Activated B cell treated with CpG ODN at 0.5 μM for 24 hours (primary cell): ENCODE measurements at regions not wholly inside any gene's neighbourhood (a gene's known extent, or its start where the extent isn't known, plus 50 kb on each side); places are given as distances from the start of the nearest gene placed in this dataset.

ENCODE experiments used
- ATAC-seq: fragments of 200-7000 bp; cut with Tn5 transposase; one replicate; pipeline ENCODE4 v1.10.0; 2021; ENCODE audit warnings: low read depth, mild to moderate bottlenecking, moderate library complexity
- CTCF ChIA-PET: fragments of 350-600 bp; sonication (Branson Sonifier 250); formaldehyde crosslinking; loops from one replicate; lab custom pipeline; 2021; ENCODE audit warnings: antibody characterized with exemption; lab: Charles Lee
- POLR2A ChIA-PET: fragments of 350-600 bp; sonication (Branson Sonifier 250); formaldehyde crosslinking; loops from one replicate; lab custom pipeline; 2021; ENCODE audit warnings: antibody characterized with exemption; lab: Charles Lee
- DNase-seq: peaks from one replicate; pipeline ENCODE4 v3.0.0; 2022
- H3K27ac Mint-ChIP-seq: one replicate; pipeline ENCODE4 v1.8.0; 2020; ENCODE audit warnings: mixed read lengths
- H3K27me3 Mint-ChIP-seq: one replicate; pipeline ENCODE4 v1.8.0; 2021; ENCODE audit warnings: mixed read lengths
- H3K36me3 Mint-ChIP-seq: one replicate; pipeline ENCODE4 v1.8.0; 2021; ENCODE audit warnings: low read depth, mixed read lengths
- H3K4me1 Mint-ChIP-seq: one replicate; pipeline ENCODE4 v1.8.0; 2021; ENCODE audit warnings: mixed read lengths
- H3K4me3 Mint-ChIP-seq: one replicate; pipeline ENCODE4 v1.8.0; 2020; ENCODE audit warnings: mild to moderate bottlenecking, mixed read lengths
- H3K9me3 Mint-ChIP-seq: one replicate; pipeline ENCODE4 v1.8.0; 2020; ENCODE audit warnings: mixed read lengths
- CTCF ChIP-seq: fragments of 200-600 bp; IDR thresholded peaks from one replicate; pipeline ENCODE4 v1.8.0; 2022; ENCODE audit warnings: antibody characterized with exemption, mild to moderate bottlenecking
- intact Hi-C: fragments of 100-400 bp; cut with micrococcal nuclease; formaldehyde crosslinking; loops from one replicate; pipeline ENCODE4 v1.15.1; 2024

GRCh38 chr14:60563113-60563512 is 54.2 kb downstream of the SIX6 start:
- CTCF ChIA-PET, result interaction anchor here (0.7 kb wide), 1 partner anchor 214 kb away, joined by 4 read pairs; no protein-coding TSS in a partner anchor

DNA sequence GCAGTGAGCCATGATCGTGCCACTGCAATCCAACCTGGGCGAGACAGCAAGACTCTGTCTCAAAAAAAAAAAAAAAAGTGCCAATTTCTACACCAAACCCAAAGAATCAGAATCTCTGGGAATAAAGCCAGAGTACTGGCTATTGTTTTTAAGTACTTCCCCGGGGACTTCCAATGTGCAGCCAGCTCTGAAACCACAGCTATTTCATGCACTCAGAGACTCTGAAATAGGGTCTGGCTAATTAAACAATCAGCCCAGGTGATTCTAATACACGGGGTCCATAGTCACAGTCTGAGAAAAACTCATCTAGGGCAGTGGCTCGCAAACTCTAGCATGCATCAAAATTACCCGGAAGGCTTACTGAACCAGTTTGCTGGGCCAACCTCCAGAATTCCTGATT is 56.3 kb downstream of the SIX6 start:
- Mint-ChIP-seq H3K9me3 (no peaks in the 10 kb centered on the region), H3K36me3 (no peaks in the 10 kb centered on the region), H3K4me1 (peaks cover 4% of the 10 kb centered on the region), H3K27ac (no peak overlapping the region), H3K4me3 (no peak overlapping the region), H3K27me3 (peaks cover 2% of the 10 kb centered on the region)
- no peak for ATAC-seq
- ChIA-PET POLR2A (no interaction called here), CTCF (interaction anchor here (0.6 to 0.9 kb wide), 2 partner anchors 499 to 500 kb away, joined by 3 read pairs; no protein-coding TSS in a partner anchor)
- no peak for TF ChIP-seq CTCF
- intact Hi-C loops, result no loop called here
- DNase-seq, result no peak

More at GRCh38 chr14:60563113-60563512, 54.2 kb downstream of the SIX6 start:
- Mint-ChIP-seq H3K27ac (no peak overlapping the region), H3K4me3 (no peak overlapping the region), H3K36me3 (no peaks in the 10 kb centered on the region), H3K27me3 (peaks cover 2% of the 10 kb centered on the region), H3K4me1 (peaks cover 4% of the 10 kb centered on the region), H3K9me3 (no peaks in the 10 kb centered on the region)
- no peak for DNase-seq
- intact Hi-C loops, result loop anchor here (2.0 kb wide), 1 partner anchor 598 kb away; no protein-coding TSS in a partner anchor
- ATAC-seq, result no peak
- POLR2A ChIA-PET, result no interaction called here
- TF ChIP-seq CTCF, result no peak

GRCh38 chr14:60566101-60566500 is 57.2 kb downstream of the SIX6 start:
- Mint-ChIP-seq H3K9me3 (no peaks in the 10 kb centered on the region), H3K4me1 (peaks cover 4% of the 10 kb centered on the region), H3K27ac (no peak overlapping the region), H3K4me3 (no peak overlapping the region), H3K36me3 (no peaks in the 10 kb centered on the region), H3K27me3 (peaks cover 2% of the 10 kb centered on the region)
- intact Hi-C loops, result no loop called here
- ATAC-seq, result no peak
- no peak for DNase-seq
- ChIA-PET POLR2A (no interaction called here), CTCF (interaction anchor here (1.2 kb wide), 1 partner anchor 217 kb away, joined by 3 read pairs; no protein-coding TSS in a partner anchor)
- no peak for TF ChIP-seq CTCF

DNA sequence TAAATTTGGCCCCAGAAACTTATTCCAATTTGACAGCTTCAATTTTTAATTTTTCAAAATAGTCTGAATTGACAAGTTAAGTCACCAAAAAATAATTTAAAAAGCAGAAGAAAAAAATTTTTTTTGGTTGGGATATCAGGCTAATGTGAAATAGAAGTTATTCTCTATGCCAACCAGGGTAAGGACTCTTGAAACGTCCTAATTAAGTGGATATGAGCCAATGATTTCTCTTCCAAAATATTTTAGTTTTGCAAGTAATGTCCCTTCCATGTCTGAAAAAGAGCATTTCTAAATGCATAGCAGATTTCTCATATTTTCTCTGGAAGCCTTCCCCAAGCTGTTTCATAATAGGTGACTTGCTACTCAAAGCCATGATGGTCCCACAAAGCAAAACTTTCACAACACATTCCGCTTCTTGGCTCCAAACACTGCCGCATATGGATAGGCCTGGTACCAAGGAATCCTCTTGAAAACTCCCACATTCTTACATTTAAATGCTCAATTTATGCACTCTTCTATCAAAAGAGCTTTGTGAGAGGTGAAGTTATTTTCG is 65.1 kb downstream of the SIX6 start:
- Mint-ChIP-seq H3K4me1 (no peaks in the 10 kb centered on the region), H3K27me3 (peaks cover 12% of the 10 kb centered on the region), H3K4me3 (no peak overlapping the region), H3K27ac (no peak overlapping the region), H3K9me3 (no peaks in the 10 kb centered on the region), H3K36me3 (no peaks in the 10 kb centered on the region)
- DNase-seq, result no peak
- ATAC-seq, result no peak
- CTCF ChIA-PET, result no interaction called here
- intact Hi-C loops, result no loop called here
- no peak for TF ChIP-seq CTCF
- POLR2A ChIA-PET, result interaction anchor here (0.6 kb wide), 2 partner anchors 15 to 333 kb away, joined by 4 to 5 read pairs; no protein-coding TSS in a partner anchor

DNA sequence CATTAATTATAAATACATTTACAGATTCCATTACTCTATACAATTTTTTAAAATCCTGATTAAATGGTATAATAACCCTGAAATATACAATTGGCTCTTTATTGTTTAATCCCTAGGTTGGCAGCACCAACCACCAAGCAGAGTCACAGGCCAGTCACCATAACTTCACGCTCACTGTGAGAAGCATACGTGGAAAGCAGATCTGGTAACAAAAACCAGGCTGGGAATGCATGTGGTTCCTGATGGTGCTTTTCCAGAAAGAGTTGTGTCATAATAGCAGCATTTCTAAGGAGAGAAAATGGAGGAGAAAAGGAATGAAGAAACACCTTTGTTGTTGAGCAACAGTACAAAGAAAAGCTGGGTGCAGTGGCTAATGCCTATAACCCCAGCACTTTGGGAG is 66.1 kb downstream of the SIX6 start:
- Mint-ChIP-seq H3K27ac (no peak overlapping the region), H3K36me3 (no peaks in the 10 kb centered on the region), H3K27me3 (peaks cover 14% of the 10 kb centered on the region), H3K9me3 (no peaks in the 10 kb centered on the region), H3K4me3 (no peak overlapping the region), H3K4me1 (no peaks in the 10 kb centered on the region)
- intact Hi-C loops, result no loop called here
- ChIA-PET POLR2A (no interaction called here), CTCF (no interaction called here)
- TF ChIP-seq CTCF, result no peak
- ATAC-seq (no peak), DNase-seq (no peak)
